Urinary bladder (tissue), 3 donors: ENCODE measurements at regions not wholly inside any gene's neighbourhood (a gene's known extent, or its start where the extent isn't known, plus 50 kb on each side); places are given as distances from the start of the nearest gene placed in this dataset.

Source experiments
- DNase-seq: peaks from one replicate; pipeline ENCODE4 v3.0.0-alpha.2; 2015; ENCODE audit errors: extremely low spot score
- H3K27ac ChIP-seq: one replicate; pipeline ENCODE4 v1.5.1; 2013; ENCODE audit warnings: low read depth, mild to moderate bottlenecking, moderate library complexity
- H3K36me3 ChIP-seq: one replicate; pipeline ENCODE4 v1.6.1; 2013; ENCODE audit warnings: mild to moderate bottlenecking, moderate library complexity; ENCODE audit not compliant: insufficient read depth
- H3K4me1 ChIP-seq: one replicate; pipeline ENCODE4 v1.6.1; 2013; ENCODE audit warnings: mild to moderate bottlenecking, moderate library complexity; ENCODE audit not compliant: insufficient read depth
- H3K4me3 ChIP-seq: one replicate; pipeline ENCODE4 v1.5.1; 2013; ENCODE audit warnings: low read depth, low read length
- WGBS: extraction: QIAGEN DNeasy Blood & Tissue Kit; methylation state at CpG from one replicate; pipeline ENCODE4 v1.1.7; 2013; 5-methylcytosine and 5-hydroxymethylcytosine counted together
- donor health status: healthy with polysubstance abuse.
- donor health status: healthy.

GRCh38 chr4:130600706-130601105, 1504.8 kb downstream of the C4orf33 start:
- Histone ChIP-seq H3K4me1 (no peaks in the 10 kb centered on the region), H3K4me3 (no peak overlapping the region), H3K36me3 (no peaks in the 10 kb centered on the region), H3K27ac (no peak overlapping the region)
- DNase-seq: no peak
- WGBS: 73% methylated on average over 4 of the region's 4 CpGs

GRCh38 chr4:130603043-130603442, 1507.1 kb downstream of the C4orf33 start:
- 88% methylated on average over 3 of the region's 3 CpGs for WGBS
- DNase-seq: no peak

DNA sequence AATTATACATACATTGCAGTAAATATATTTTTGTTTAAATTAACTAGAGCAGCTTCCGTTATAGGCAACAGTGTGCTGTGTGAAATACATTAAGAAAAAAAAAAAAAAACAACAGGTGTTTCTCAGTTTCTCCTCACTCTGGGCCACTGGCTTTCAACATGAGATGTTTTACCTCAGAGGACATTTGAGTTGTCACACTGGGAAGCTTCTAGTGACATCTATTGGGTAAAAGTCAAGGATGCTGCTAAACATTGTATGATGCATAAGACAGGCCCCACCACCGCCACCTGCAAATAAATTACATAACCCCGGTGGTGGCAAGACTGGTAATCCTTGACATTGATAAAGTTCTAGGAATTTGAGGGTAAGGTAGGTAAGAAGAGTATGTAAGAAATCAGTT, 1512.2 kb downstream of the C4orf33 start:
- 88% methylated on average over 3 of the region's 3 CpGs for WGBS
- DNase-seq: no peak
- H3K4me1 ChIP-seq: no peaks in the 10 kb centered on the region

More at GRCh38 chr4:130603043-130603442, 1507.1 kb downstream of the C4orf33 start:
- Histone ChIP-seq H3K27ac (no peak overlapping the region), H3K4me3 (no peak overlapping the region), H3K36me3 (no peaks in the 10 kb centered on the region), H3K4me1 (no peaks in the 10 kb centered on the region)

DNA sequence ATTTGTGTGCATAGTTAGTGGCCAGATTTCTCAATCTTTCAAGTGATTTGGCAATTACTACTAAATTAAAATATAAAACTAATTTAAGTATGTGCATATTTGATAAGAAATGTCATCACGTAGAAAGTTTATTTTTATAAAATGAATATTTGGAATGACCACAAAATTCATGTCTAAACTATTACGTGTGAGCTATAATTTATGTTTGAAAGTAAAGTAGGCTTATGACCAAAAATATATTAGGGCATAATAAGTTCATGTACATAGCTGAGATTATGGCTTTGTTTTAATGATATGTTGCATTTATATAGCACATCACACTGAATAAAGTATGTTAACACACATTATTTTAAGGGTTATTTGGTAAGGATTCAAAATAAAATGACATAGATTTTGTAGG, 1532.6 kb downstream of the C4orf33 start:
- Histone ChIP-seq H3K36me3 (no peaks in the 10 kb centered on the region), H3K27ac (no peak overlapping the region), H3K4me3 (no peak overlapping the region), H3K4me1 (no peaks in the 10 kb centered on the region)
- 50% methylated on average over 2 of the region's 2 CpGs for WGBS
- no peak for DNase-seq

More for the DNA sequence above, 1512.2 kb downstream of the C4orf33 start:
- Histone ChIP-seq H3K4me3 (no peak overlapping the region), H3K36me3 (no peaks in the 10 kb centered on the region), H3K27ac (no peak overlapping the region)

DNA sequence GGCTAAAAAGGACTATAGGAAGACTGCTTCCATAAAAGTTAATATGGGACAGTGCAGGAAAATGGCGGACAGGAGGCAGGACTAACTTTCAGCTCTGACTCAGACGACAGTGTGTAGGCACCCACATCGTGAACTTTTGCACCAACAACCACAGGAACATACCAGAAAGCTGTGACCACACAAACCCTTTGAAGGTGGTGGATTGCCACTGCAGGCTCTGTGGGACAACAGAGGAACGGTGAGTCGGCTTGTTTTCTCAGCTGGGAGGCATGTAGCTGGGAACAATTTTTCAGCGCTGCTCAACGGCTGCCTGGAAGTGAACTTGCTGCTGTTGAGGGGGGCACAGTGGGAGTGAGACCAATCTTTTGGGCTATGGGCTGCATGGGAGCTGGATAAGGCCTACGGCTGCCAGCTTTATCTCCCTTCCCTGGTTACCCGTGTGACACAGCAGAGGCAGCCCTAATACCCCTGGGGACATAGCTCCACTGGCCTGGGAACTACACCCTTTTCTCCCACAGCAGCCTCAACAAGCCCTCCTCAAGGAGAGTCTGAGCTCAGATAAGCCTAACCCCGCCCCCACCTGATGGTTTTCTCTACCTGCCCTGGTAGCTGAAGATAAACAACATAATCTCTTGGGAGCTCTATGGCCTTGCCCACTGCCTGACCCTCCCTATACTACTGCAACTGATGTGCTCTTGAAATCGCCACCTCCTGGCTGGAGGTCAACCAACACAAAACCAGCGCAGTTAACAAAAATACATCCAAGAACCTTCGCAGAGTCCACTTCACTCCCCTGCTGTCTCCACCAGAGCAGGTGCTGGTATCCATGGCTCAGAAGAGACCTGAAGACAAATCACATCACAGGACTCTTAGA, 1537.0 kb downstream of the C4orf33 start:
- no peaks in the 10 kb centered on the region for H3K4me1 ChIP-seq
- DNase-seq: no peak
- H3K27ac ChIP-seq: no peak overlapping the region
- H3K36me3 ChIP-seq: no peaks in the 10 kb centered on the region
- WGBS: 90% methylated on average over 13 of the region's 13 CpGs
- H3K4me3 ChIP-seq: no peak overlapping the region

DNA sequence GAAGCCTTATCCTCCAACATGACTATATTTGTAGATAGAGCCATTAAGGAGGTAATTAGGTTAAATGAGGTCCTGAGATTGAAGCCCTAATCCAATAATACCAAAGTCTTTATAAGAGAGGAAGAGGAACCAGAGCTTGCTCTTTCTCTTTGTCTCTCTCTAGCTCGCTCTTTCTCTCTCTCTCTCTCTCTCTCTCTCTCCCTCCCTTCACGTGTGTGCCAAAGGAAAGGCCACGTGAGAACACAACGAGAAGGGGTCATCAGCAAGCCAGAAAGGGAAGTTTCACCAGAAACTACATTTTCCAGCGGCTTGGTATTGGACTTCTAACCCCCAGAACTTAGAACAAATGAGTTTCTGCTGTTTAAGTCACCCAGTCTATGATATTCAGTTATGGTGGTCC, 1540.5 kb downstream of the C4orf33 start:
- DNase-seq: no peak
- H3K4me1 ChIP-seq: no peaks in the 10 kb centered on the region
- no peaks in the 10 kb centered on the region for H3K36me3 ChIP-seq
- 59% methylated on average over 5 of the region's 5 CpGs for WGBS
- no peak overlapping the region for H3K27ac ChIP-seq
- H3K4me3 ChIP-seq: no peak overlapping the region

DNA sequence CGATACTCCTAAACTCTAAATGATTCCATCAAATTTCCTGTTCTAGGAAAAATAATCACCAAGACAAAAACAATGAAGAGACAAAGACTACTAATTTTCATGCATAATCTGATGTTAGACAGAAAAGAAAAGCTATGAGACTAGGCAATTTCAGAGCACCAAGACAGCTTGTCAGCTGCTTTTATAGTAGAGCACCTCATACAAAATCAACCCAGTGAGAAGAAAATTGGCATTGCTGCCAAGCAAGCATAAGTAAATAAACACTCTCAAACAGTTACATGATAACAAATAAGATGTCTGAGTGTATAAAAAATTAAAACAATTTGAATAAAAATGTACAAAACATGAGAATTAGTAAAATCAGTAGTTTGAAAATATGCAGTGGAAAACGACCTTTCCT, 1544.6 kb downstream of the C4orf33 start:
- H3K4me3 ChIP-seq: no peak overlapping the region
- H3K36me3 ChIP-seq: no peaks in the 10 kb centered on the region
- DNase-seq: no peak
- 66% methylated on average over 2 of the region's 2 CpGs for WGBS
- H3K4me1 ChIP-seq: no peaks in the 10 kb centered on the region
- H3K27ac ChIP-seq: no peak overlapping the region

- H3K36me3 ChIP-seq: no peaks in the 10 kb centered on the region
- no peaks in the 10 kb centered on the region for H3K4me1 ChIP-seq
- DNase-seq: no peak
- H3K4me3 ChIP-seq: no peak overlapping the region
- no peak overlapping the region for H3K27ac ChIP-seq
Measured at GRCh38 chr4:130646886-130647285, 1550.9 kb downstream of the C4orf33 start.

DNA sequence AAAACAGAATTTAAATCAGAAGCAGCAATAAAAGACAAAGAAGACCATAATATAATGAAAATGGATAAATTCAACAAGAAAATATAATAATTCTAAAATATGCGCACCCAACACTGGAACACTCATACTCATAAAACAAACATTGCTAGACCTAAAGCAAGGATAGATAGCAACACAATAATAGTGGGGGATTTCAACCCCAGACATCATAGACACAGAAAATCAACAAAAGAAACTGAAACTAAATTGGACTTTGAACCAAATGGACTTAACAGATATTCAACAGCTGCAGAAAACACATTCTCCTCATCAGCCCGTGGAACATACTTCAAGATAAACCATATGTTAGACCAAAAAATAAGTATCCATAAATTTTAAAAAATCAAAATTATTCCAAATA, 1552.6 kb downstream of the C4orf33 start:
- WGBS: 75% methylated on average over 2 of the region's 2 CpGs
- H3K4me1 ChIP-seq: no peaks in the 10 kb centered on the region
- H3K4me3 ChIP-seq: no peak overlapping the region

DNA sequence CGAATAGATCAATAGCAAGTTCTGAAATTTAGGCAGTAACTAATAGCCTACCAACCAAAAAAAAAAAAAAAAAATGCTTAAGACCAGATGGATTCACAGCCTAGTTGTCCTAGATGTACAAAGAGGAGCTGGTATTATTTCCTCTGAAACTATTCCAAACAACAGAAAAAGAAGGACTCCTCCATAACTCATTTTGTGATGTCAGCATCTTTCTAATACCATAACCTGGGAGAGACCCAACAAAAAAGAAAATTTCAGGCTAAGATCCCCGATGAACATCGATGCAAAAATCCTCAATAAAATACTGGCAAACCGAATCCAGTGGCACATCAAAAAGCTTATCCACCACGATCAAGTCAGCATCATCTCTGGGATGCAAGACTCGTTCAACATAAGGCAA, 1557.9 kb downstream of the C4orf33 start:
- Histone ChIP-seq H3K27ac (no peak overlapping the region), H3K36me3 (no peaks in the 10 kb centered on the region), H3K4me3 (no peak overlapping the region), H3K4me1 (no peaks in the 10 kb centered on the region)
- WGBS: 73% methylated on average over 6 of the region's 6 CpGs
- DNase-seq: no peak

More for the DNA sequence above, 1552.6 kb downstream of the C4orf33 start:
- DNase-seq: no peak
- Histone ChIP-seq H3K36me3 (no peaks in the 10 kb centered on the region), H3K27ac (no peak overlapping the region)

DNA sequence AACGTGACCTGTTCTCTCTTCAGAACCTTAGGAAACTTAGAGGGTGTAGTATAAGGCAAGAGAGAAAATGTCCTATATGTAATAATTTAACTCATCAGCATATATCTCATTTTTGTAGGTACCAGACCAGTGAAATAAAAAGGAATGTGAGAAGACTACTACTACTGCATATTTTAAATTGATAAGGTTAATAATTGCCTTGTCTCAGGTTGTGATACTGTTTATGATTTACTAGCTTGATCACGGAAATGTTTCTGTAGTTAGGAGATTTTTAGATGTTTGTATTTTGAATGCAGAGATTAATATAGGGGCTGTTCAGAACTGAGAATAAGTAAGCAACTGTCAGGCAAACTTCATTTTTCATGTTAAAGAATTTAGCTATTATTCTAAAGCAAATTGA, 1563.4 kb downstream of the C4orf33 start:
- Histone ChIP-seq H3K4me3 (no peak overlapping the region), H3K27ac (no peak overlapping the region), H3K36me3 (no peaks in the 10 kb centered on the region), H3K4me1 (no peaks in the 10 kb centered on the region)
- 56% methylated on average over 2 of the region's 2 CpGs for WGBS
- no peak for DNase-seq

DNA sequence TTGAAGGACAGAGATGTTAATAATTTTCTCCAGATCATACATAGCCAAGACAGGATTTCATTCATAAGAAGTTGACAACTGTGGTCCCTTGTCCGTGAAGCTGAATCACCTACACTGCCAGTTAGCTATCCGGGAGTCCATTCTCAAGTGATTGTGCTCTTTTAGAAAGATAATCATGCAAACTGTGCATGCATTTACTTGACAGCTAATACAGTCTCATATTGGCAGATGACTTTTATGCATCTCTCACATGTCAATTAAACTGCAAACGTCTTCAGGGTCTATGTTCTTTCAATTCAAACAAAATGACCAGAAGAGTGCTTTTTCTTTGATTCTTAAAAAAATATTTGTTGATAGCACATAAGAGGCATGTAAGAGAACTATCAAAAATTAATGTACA, 1572.9 kb downstream of the C4orf33 start:
- Histone ChIP-seq H3K4me1 (no peaks in the 10 kb centered on the region), H3K27ac (no peak overlapping the region), H3K36me3 (no peaks in the 10 kb centered on the region), H3K4me3 (no peak overlapping the region)
- no peak for DNase-seq
- WGBS: 63% methylated on average over 3 of the region's 3 CpGs

DNA sequence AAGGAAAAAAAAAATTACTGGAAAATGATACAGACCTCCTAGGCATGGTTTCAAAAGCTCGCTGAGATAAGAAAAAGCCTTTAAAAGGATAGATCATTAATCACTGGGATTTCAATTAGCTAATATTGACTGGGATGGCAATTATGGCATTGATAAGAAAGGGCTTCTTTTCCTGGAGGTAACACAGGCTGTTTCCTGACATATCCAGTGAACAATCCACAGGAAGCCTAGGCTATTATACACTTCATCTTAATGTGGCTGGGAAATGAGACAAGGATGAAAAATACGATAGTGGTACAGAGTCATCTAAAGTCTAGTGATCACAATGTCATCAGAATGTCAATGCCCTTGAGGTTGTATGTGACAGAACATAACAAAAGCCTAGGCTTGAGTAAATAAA, 1579.3 kb downstream of the C4orf33 start:
- no peak for DNase-seq
- WGBS: 27% methylated on average over 2 of the region's 2 CpGs
- no peak overlapping the region for H3K4me3 ChIP-seq

DNA sequence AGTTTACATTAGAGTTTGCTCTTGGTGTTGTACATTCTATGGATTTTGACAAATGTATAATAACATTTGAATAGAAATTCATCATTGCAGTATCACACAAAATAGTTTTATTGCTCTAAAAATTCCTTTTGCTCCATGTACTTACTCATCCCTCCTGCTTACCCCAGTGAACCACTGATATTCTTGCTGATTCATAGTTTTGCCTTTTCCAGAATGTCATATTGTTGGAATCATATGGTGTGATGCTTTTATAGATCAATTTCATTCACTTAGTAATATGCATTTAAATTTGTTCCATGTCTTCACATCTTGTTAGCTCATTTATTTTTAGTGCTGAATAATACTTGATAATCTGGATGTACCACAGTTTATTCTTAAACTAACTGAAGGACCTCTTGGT, 1593.2 kb downstream of the C4orf33 start:
- Histone ChIP-seq H3K4me3 (no peak overlapping the region), H3K27ac (no peak overlapping the region), H3K36me3 (no peaks in the 10 kb centered on the region), H3K4me1 (no peaks in the 10 kb centered on the region)
- DNase-seq: no peak

More for the DNA sequence above, 1579.3 kb downstream of the C4orf33 start:
- Histone ChIP-seq H3K36me3 (no peaks in the 10 kb centered on the region), H3K4me1 (no peaks in the 10 kb centered on the region), H3K27ac (no peak overlapping the region)
